ENCODE measurements at regions not wholly inside any gene's neighbourhood (a gene's known extent, or its start where the extent isn't known, plus 50 kb on each side); places are given as distances from the start of the nearest gene placed in this dataset.

DNA sequence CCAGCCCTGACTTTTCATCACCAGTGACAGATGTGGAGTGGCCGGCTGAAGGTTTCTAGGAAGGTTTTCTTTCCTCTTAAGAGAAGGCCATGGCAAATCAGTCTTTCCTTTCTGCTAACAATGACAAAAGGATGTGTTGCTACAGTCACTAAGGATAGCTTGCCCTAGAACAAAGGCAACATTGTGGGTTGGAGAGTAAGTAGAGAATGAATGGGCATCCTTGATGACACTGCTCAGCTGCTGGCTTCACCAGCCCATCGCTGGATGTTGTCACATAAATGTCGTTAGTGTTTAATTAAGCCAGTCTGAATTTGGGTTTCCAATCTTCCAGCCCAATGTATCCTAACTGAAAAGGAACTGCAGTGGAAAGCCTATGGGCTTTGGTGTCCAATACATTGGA, 168.4 kb downstream of the ZIC5 start:
- no peaks in the 10 kb centered on the region for H3K4me1 Mint-ChIP-seq
- ChIA-PET CTCF (no interaction called here), POLR2A (no interaction called here)
- H3K4me3 Mint-ChIP-seq: no peak overlapping the region
- H3K36me3 Mint-ChIP-seq (ENCODE audit: low read depth): no peaks in the 10 kb centered on the region
- TF ChIP-seq, protein P1, sequence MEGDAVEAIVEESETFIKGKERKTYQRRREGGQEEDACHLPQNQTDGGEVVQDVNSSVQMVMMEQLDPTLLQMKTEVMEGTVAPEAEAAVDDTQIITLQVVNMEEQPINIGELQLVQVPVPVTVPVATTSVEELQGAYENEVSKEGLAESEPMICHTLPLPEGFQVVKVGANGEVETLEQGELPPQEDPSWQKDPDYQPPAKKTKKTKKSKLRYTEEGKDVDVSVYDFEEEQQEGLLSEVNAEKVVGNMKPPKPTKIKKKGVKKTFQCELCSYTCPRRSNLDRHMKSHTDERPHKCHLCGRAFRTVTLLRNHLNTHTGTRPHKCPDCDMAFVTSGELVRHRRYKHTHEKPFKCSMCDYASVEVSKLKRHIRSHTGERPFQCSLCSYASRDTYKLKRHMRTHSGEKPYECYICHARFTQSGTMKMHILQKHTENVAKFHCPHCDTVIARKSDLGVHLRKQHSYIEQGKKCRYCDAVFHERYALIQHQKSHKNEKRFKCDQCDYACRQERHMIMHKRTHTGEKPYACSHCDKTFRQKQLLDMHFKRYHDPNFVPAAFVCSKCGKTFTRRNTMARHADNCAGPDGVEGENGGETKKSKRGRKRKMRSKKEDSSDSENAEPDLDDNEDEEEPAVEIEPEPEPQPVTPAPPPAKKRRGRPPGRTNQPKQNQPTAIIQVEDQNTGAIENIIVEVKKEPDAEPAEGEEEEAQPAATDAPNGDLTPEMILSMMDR (IDR thresholded peaks at IDR 0.05): no peak
- DNase-seq: no peak
- no peak overlapping the region for H3K27ac Mint-ChIP-seq
- no peak for ATAC-seq (ENCODE audit: low read depth)
- intact Hi-C loops (cut with micrococcal nuclease): no loop called here
- no peaks in the 10 kb centered on the region for H3K9me3 Mint-ChIP-seq
- no peaks in the 10 kb centered on the region for H3K27me3 Mint-ChIP-seq

DNA sequence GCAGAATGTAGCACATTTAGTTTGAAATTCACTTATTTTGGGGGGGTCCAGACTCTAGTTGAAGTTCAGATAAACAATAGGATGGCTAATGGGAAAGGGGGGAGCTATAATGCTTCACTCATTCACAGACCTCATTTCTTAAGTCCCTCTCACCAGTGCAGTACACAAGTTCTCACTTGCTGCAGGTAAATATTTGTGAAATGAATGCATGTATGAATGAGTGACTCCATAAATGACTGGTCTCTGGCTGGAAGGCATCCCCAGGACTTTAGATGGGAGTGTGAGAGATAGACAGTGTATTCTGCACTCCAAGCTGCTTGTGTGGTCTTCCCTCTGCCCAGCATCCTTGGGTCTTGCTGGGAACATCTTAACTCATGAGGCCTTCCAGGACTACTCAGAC, 169.2 kb downstream of the ZIC5 start:
- DNase-seq: no peak
- no peak overlapping the region for H3K4me3 Mint-ChIP-seq
- ChIA-PET POLR2A (no interaction called here), CTCF (no interaction called here)
- no peaks in the 10 kb centered on the region for H3K27me3 Mint-ChIP-seq
- TF ChIP-seq, protein P1 (IDR thresholded peaks at IDR 0.05): no peak
- H3K9me3 Mint-ChIP-seq: no peaks in the 10 kb centered on the region
- ATAC-seq (ENCODE audit: low read depth): no peak
- intact Hi-C loops (cut with micrococcal nuclease): no loop called here
- H3K4me1 Mint-ChIP-seq: no peaks in the 10 kb centered on the region
- H3K27ac Mint-ChIP-seq: no peak overlapping the region
- no peaks in the 10 kb centered on the region for H3K36me3 Mint-ChIP-seq (ENCODE audit: low read depth)

DNA sequence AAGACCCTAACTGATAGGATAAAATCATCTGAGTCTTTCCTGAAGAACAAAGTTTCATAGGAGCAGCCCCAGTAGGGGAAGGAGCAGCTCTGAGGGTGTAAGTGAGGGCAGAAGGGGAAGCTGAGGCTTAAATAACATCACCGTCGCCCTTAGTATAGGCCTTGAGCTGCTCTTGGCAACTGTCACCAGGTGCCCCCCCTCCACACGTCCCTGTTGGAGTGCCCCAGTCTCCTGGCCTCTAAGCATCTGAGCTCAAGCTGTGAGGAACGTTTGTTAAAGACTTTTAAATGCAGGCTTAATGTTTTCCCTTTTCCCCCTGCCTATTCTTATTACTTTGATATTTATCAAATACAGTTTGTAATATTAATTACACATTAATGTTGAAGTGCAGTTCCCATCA, 170.6 kb downstream of the ZIC5 start:
- Mint-ChIP-seq H3K4me3 (no peak overlapping the region), H3K4me1 (no peaks in the 10 kb centered on the region), H3K9me3 (no peaks in the 10 kb centered on the region), H3K27me3 (no peaks in the 10 kb centered on the region), H3K27ac (no peak overlapping the region), H3K36me3 (ENCODE audit: low read depth) (no peaks in the 10 kb centered on the region)
- ChIA-PET POLR2A (no interaction called here), CTCF (no interaction called here)
- ATAC-seq (ENCODE audit: low read depth) (no peak), DNase-seq (no peak)
- intact Hi-C loops (cut with micrococcal nuclease): no loop called here
- TF ChIP-seq, protein P1 (IDR thresholded peaks at IDR 0.05): no peak

DNA sequence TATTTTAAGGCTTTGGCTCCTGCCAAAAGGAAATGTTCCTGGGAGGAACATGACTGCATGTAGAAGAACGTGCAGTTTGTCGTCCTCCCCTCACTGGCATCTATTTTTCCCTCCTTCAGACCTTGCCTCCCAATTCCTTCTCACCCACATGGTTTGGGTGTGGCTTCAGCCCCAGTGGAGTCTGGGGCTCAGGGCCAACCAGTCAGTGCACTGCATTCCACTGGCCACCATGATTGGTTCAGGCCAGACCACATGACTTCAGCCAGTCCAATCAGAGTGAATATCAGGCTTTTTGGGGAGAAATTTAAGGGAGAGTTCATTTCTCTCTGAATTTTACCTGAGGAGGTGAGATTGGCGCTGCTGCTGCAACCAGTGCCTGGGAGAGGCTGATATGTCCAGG, 171.6 kb downstream of the ZIC5 start:
- H3K9me3 Mint-ChIP-seq: no peaks in the 10 kb centered on the region
- intact Hi-C loops (cut with micrococcal nuclease): no loop called here
- no peaks in the 10 kb centered on the region for H3K27me3 Mint-ChIP-seq
- no peaks in the 10 kb centered on the region for H3K4me1 Mint-ChIP-seq
- TF ChIP-seq, protein P1 (IDR thresholded peaks at IDR 0.05): no peak
- no peak overlapping the region for H3K27ac Mint-ChIP-seq
- no peaks in the 10 kb centered on the region for H3K36me3 Mint-ChIP-seq (ENCODE audit: low read depth)
- DNase-seq (no peak), ATAC-seq (ENCODE audit: low read depth) (no peak)
- ChIA-PET POLR2A (no interaction called here), CTCF (no interaction called here)
- H3K4me3 Mint-ChIP-seq: no peak overlapping the region

DNA sequence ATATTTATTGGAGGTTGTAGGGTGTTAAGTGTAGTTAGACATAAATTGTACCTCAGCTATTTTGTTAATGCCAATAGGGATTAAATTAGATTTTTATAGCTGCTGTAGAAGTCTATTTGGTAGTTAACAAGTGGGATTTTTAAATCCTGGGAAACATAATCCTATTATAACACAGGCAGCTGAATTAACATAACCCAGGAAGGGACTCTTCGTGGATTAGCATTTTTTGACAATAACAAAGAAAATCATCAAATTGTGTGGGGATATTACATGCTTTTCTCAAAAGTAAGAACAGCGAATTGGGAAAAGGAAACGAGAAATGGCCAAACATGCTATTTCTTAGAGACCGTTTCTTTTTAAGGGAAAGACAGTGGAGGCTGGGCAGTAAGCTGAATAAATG, 172.8 kb downstream of the ZIC5 start:
- no peaks in the 10 kb centered on the region for H3K9me3 Mint-ChIP-seq
- CTCF ChIA-PET: no interaction called here
- no peak overlapping the region for H3K4me3 Mint-ChIP-seq
- DNase-seq (no peak), ATAC-seq (ENCODE audit: low read depth) (no peak)
- H3K36me3 Mint-ChIP-seq (ENCODE audit: low read depth): no peaks in the 10 kb centered on the region
- H3K27me3 Mint-ChIP-seq: no peaks in the 10 kb centered on the region
- H3K27ac Mint-ChIP-seq: no peak overlapping the region
- TF ChIP-seq, protein P1 (IDR thresholded peaks at IDR 0.05): no peak
- intact Hi-C loops (cut with micrococcal nuclease): no loop called here
- H3K4me1 Mint-ChIP-seq: no peaks in the 10 kb centered on the region
- POLR2A ChIA-PET: no interaction called here
